Iris pigment epithelial cell (primary cell): ENCODE measurements at regions not wholly inside any gene's neighbourhood (a gene's known extent, or its start where the extent isn't known, plus 50 kb on each side); places are given as distances from the start of the nearest gene placed in this dataset.
"Not testable (repeated sequence)": the region's sequence is repeated elsewhere in the genome, so short reads cannot be mapped to it uniquely, and the experiment has no call there.

Experiments used
- DNase-seq: peaks from one replicate; pipeline ENCODE4 v3.0.0-alpha.2; 2011; ENCODE audit warnings: low read depth

DNA sequence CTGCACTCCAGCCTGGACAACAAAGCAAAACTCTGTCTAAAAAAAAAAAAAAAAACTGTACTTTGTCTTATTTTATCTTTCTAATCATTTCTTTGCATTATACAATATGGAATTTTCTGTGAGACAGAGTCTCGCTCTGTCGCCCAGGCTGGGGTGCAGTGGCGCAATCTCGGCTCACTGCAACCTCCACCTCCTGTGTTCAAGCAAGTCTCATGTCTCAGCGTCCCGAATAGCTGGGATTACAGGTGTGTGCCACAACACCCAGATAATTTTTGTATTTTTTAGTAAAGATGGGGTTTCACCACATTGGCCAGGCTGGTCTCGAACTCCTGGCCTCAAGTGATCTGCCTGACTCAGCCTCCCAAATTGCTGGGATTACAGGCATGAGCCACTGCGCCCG lies 90.0 kb downstream of the MRPL14 start:
- not testable (repeated sequence) for DNase-seq

DNA sequence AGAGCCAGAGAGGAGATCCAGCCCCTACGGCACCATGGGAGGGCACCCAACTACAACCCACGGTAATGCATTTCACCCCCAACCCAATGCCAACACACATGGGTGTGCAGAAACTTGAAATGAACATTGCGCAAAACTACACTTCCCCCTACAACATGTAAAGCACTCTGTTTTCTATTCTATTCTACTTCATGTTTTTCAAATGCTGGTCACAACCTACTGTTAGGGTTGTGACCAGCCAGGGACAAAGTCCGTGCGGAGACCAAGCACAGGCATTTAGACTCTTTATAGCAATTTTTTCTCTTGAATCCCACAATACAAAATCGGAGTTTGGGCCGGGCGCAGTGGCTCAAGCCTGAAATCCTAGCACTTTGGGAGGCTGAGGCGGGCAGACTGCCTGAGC lies 90.6 kb downstream of the MRPL14 start:
- no peak for DNase-seq

DNA sequence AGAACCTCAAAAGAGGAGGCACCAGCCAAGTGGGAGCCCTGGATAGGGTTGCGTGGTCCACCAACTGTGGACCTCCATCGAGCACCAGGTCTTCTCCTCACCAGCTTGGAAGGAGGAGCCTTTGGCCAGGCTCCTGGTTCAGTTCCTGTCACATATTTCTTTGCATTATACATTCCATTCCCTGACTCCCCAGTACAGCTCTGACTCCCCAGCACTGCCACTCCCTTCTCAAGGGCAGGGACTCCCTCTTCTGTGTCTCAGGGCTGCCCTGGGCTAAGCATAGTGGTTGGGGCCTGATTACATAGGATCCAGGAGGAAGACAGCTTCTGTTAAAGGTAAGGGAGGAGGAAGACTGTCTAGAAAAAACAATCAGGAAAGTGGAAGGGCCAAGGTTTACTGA lies 91.1 kb downstream of the MRPL14 start:
- no peak for DNase-seq

GRCh38 chr6:44035621-44036020 lies 91.6 kb downstream of the MRPL14 start:
- no peak for DNase-seq

- no peak for DNase-seq
Measured at GRCh38 chr6:44034931-44035345, 92.3 kb downstream of the MRPL14 start.

- DNase-seq, result no peak
Measured at GRCh38 chr6:44034391-44034861, 92.8 kb downstream of the MRPL14 start.

- no peak for DNase-seq
Measured at GRCh38 chr6:44030812-44031454, 96.3 kb downstream of the MRPL14 start.

GRCh38 chr6:44029444-44030185 lies 97.6 kb downstream of the MRPL14 start:
- DNase-seq, result no peak

- no peak for DNase-seq
Measured at GRCh38 chr6:44028789-44029310, 98.4 kb downstream of the MRPL14 start.

- no peak for DNase-seq
Measured at GRCh38 chr6:44025226-44025625, 102.0 kb downstream of the MRPL14 start.

GRCh38 chr6:44024574-44025219 lies 102.6 kb downstream of the MRPL14 start:
- no peak for DNase-seq

DNA sequence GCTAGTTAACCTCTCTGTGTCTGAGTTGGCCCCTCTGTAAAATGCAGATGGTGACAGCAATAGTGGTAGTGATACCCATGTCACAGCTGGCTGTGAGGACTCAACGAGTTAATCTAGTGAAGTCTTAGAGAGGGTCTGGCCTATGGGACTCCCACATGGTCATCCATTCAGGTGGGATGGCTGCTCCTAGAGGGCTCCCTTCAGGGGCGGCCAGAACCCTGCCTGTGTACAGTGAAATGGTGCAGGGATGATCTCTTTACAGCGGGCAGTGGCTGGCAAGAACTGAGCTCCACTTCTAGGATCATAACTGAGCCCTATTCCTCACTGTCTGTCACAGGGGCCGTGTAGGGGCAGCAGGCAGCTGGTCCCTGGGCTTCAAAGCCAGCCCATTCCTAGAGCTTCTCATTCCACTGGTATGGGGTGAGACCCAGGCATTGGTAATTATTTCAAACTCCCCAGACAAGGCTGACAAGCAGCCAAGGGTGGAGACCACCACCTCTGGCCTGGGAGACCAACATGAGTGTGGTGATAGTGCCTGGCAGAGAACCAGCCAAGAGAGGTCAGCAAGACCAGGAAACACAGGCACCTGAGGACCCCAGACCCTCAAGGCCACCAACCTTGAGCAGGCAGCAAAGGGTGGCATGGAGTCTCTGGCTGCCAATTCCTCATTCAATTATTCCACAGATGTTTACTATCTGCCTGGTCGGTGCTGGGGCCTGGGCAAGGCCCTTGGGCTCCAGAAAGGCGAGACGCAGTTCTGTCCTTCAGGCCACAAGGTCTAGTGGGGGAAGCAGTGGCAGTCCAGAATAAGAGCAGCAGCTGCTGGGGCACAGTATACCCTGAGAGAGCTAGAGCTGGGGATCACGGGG lies 103.4 kb downstream of the MRPL14 start:
- no peak for DNase-seq

DNA sequence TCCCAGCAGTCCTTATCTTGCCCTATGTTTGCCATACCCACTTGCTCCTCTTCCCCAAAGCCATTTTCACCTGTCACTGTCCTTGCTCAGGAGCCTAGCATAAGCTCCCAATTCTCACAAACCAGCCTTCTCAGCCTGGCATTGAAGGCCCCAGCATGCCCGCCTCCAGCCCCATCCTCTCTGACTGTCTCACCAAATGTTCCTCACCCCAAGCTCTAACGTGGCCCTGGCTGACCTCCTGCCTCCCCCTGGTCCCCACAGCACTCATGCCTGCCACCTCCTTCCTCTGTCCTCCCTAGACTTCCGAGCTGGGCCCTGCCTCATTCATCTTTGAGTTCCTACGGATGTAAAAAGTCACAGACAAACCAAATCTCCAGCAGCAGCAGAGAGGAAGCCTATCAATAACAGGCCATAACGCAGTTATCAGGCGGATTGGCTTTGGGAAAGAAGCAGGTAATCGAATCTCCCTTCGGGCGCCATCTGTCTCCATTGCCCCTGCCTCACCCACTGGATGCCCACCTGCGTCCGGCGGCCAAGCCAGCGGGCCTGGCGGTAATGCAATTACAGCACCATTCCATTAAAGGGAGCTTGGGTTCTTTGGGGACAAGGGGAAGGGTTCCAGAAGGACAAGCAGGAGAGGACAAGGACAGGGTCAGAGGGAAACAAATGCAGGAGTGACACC lies 104.4 kb downstream of the MRPL14 start:
- no peak for DNase-seq

GRCh38 chr6:44022296-44022661 lies 105.0 kb downstream of the MRPL14 start:
- no peak for DNase-seq

GRCh38 chr6:44021589-44022295 lies 105.5 kb downstream of the MRPL14 start:
- no peak for DNase-seq

- DNase-seq, result no peak
Measured at GRCh38 chr6:44020664-44021425, 106.4 kb downstream of the MRPL14 start.

DNA sequence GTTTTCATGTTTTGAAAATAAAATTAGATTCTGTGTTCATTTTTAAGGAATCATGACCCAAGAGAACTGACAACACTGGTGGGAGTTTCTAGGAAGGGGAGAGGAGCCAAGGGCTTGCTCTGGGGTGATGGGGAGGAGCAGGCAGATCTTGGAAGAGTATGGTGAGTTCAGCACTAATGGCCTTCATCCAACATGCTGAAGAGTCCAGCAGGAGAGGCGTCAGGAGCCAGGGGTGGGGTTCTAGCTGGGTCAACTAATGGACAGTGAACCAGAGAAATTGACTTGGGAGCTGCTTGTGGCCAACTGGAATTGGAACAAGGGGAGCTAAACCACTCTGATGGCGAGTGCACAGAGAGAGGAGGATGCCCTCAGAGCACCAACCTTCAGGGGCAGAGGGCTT lies 107.1 kb downstream of the MRPL14 start:
- DNase-seq, result no peak

DNA sequence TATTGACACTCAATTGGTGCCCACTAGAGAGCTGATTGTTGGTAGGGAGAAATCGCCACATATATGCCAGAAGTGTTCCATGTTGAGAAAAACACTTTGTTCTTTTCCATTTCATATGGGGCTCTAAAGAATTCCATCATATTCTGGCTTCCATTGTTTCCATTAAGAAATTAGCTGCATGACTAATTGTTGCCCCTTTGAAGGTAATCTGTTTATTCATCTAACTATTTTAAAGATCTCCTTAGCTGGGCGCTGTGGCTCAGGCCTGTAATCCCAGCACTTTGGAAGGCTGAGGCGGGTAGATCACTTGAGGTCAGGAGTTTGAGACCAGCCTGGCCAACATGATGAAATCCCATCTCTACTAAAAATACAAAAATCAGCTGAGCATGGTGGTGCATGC lies 109.9 kb downstream of the MRPL14 start:
- DNase-seq, result not testable (repeated sequence)

GRCh38 chr6:44016131-44016870 lies 111.0 kb downstream of the MRPL14 start:
- DNase-seq, result peak; percentile 60
